GM19463 (cell line): ENCODE measurements at regions not wholly inside any gene's neighbourhood (a gene's known extent, or its start where the extent isn't known, plus 50 kb on each side); places are given as distances from the start of the nearest gene placed in this dataset.
"Not testable (repeated sequence)": the region's sequence is repeated elsewhere in the genome, so short reads cannot be mapped to it uniquely, and the experiment has no call there.

Experiments used
- ATAC-seq: cut with Tn5 transposase; IDR thresholded peaks from one replicate; pipeline ENCODE4 v1.9.1; 2021; ENCODE audit warnings: mild to moderate bottlenecking, moderate library complexity; ENCODE audit not compliant: unreplicated experiment

DNA sequence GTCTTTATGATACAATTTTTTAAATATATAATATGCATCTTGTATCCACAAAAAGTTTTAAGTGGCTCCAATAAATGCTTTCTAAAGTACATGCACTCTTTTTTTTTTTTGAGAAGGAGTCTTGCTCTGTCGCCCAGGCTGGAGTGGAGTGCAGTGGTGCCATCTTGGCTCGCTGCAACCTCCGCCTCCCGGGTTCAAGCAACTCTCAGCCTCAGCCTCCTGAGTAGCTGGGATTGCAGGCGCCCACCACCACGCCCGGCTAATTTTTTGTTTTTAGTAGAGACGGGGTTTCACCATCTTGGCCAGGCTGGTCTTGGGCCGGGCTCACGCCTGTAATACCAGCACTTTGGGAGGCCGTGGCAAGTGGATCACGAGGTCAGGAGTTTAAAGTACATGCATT lies 832.8 kb upstream of the MIR17HG start:
- ATAC-seq, result not testable (repeated sequence)

DNA sequence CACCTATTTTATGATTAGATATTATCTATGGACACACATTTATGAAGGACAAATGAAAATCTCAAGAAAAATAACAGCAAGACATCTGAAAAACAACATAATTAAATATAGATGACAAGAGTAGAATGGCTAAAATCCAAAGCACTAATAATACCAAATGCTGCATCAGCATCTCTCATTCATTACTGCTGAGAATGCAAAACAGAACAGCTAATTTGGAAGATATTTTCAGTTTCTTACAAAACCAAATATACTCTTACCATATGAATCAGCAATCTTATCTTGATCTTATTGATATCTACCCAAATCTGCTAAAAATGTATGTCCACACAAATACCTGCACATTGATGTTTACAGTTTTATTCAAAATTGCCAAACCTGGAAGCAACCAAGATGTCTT lies 829.1 kb upstream of the MIR17HG start:
- ATAC-seq, result no peak

DNA sequence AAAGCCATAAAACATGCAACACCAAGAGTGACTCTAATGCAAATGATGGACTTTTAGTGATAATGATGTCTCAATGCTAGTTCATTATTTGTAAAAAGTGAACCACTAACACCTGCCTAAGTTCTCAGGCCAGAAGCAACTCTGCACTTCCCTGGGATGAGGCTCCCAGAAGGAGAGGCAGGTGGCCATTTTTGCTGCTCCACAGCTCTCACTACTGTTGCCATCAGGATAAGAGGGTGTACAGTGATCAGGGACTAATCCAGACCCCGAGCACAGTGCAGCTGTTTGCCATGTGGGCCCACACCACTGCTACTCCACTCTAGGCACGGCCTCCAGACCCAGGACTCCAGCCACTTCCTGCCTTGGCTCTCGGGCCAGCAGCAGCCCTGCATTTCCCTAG lies 828.3 kb upstream of the MIR17HG start:
- no peak for ATAC-seq

DNA sequence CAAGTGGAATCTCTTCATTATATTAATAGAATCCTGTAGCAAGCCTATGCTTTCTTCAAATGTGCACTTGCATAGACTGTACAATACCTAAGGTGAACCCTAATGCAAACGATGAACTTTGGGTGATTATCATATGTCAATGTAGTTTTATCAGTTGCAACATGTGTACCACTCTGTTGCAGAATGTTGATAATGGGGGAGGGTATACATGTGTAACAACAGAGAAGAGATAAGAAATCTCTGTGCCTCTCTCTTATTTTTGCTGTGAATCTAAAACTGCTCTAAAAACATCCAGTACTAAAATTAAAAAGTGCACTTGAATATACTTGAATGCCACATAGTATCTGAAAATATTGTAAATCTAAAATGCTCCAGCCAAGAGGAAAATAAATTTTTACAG lies 820.8 kb upstream of the MIR17HG start:
- ATAC-seq, result no peak

DNA sequence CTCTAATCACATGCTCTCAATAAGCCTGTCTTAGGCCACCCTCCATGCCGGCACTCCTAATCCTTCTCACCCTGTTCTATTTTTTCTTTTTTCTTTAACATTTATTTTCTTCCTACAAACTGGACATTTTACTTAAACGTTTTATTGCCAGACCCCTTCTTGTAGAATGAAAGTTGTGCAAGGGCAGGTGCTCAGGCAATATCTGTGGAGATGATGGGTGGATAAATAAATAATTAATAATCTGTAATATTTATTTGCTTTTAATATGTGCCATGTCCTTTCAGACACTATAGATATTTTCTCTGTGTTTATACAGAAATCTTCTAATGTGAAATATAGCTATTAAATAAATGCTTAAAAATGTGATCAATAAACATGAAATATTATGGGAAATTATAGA lies 815.7 kb upstream of the MIR17HG start:
- no peak for ATAC-seq

DNA sequence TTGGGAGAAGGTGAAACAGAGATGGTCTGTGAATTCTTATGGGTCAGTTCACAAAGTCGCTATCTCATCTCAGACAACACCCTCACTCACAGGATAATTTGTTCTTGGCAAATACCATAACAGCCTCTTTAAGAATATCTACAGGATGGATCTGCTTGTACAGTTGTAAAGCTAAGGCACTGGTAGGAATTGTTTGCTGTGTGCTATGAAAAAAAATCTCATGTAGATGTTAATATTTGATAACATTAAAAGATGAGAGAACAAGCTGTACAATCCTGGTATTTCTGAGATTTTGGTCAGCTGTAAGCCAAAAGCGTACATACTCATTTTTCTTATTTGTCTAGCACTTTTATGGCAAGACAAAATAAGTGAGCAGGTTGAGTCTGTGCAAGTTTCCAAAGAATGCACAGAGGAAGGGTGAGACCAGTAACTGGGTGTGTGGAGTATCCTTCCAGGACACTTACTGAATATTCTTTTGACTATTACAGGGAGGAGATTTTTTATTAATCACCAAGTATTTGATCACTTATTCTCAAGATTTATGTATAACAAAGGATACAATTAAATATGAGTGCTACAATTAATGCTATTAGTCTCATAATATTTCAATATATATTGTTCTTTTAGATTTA lies 814.5 kb upstream of the MIR17HG start:
- no peak for ATAC-seq

DNA sequence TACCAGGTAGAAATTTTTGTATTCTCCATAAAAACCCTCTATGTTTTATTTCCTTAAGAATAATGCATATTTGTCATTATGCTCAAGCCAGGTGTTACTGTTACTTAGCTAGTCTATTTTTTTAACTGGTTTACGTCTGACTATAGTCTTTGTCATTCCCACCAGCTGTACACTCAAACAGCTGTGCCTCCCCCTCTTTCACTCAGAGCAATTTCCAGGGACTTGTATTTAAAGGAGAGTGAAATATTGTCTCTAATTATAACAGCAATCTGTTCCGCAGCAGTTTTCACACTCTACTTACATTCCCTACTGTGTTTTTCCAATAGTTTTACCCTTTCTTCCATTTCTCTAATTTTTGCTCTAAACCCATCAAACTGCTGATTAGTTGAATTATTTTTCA lies 813.6 kb upstream of the MIR17HG start:
- no peak for ATAC-seq

DNA sequence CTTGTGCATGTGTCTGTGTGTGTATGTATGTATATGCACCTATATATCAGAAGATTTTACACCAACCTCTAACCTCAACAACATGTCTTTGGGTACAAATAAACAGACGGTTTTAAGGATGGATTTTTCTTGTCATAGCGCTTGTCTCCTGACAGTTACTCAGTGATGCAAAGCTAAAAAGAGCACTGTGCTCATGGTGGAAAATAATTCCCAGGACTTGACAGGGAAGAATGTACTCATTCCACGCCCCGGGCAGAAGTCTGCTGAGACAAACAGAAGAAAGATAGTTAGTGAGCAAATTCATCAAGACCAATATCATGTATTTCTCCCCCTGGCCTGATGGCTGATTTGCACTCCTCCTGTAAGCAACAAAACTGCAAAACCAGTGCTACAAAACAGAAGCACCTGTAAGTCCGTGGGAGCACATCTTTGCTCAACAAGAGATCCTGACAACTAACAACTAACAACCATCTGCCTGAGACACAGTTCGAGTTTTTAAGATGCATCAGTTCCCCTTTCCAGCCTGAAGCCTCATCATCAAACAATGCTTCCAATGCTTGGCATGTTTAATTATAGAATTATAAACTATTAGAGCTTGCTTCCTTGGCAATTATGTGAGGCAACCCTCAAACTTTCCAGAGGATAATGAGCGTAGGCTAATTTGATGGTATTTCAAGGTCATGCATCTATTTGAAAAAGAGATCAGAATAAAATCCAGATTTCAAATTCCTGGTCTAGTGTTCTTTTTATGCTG lies 812.7 kb upstream of the MIR17HG start:
- no peak for ATAC-seq

DNA sequence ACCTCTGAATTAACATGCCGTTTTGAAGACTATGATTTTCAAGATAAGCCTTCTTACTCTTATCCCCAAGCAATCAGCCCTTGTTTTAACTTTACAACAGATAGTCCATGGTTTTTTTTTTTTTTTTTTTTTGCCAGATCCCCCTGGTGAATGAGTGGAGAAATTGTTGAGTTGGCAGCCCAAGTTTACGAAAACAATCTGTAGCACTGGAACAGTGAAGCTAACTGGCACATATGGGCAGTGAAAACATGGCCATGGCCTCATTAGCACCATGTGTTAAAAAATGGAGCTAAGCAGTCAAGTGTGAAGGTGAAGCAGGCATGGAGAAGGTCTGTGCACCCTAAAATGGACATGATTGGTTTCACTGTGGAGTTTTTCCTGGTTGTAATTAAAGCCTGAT lies 812.1 kb upstream of the MIR17HG start:
- ATAC-seq, result no peak

DNA sequence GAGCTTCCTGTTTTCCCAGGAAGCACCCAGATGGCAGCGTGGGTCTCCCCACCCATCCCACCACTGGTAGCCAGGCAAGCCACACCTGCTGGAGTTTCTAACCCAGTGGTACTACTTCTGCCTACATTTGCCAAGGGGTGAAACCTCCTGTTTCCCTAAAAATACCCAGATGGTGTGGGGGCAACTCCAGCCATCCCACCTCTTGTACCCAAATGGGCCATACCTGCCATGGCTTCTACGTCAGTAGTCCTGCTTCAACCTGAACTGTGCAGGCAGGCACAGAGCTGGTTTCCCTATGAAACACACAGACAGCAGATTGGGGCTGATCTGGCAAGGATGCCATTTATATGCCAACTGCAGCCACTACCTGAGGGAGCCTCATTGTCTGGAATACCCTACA lies 809.4 kb upstream of the MIR17HG start:
- no peak for ATAC-seq

DNA sequence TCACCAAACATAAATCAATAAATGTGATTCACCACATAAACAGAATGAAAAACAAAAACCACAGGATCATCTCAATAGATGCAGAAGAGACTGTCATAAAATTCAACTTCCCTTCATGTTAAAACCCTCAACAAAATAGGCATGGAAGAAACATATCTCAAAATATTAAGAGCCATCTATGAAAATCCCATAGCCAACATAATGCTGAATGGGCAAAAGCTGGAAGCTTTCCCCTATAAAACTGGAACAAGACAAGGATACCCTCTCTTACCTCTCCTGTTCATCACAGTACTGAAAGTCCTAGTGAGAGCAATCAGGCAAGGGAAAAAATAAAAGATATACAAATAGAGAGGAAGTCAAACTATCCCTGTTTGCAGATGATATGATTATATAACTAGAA lies 806.1 kb upstream of the MIR17HG start:
- no peak for ATAC-seq

DNA sequence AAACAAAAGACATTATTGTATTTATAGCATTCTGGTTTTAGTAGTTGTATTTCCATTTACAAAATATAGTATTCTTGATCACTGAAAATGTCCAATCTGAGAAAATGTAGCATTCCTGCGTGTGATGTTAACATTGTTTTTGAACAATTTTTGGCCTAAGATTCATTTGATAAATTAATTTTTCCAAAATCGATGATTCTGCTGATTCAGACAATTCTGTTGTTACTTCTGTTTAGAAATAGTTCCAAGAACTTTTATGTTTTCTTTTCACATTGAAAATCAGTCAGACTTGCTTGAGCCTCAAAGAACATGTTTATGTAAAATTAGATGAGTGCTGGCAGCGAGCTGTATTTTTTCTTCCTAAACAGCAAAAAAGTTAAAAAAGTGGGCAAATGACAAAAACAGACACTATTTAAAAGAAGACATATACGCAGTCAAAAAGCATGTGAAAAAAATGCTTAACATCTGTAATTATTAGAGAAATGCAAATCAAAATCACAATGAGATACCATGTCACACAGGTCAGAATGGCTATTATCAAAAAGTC lies 804.5 kb upstream of the MIR17HG start:
- no peak for ATAC-seq

DNA sequence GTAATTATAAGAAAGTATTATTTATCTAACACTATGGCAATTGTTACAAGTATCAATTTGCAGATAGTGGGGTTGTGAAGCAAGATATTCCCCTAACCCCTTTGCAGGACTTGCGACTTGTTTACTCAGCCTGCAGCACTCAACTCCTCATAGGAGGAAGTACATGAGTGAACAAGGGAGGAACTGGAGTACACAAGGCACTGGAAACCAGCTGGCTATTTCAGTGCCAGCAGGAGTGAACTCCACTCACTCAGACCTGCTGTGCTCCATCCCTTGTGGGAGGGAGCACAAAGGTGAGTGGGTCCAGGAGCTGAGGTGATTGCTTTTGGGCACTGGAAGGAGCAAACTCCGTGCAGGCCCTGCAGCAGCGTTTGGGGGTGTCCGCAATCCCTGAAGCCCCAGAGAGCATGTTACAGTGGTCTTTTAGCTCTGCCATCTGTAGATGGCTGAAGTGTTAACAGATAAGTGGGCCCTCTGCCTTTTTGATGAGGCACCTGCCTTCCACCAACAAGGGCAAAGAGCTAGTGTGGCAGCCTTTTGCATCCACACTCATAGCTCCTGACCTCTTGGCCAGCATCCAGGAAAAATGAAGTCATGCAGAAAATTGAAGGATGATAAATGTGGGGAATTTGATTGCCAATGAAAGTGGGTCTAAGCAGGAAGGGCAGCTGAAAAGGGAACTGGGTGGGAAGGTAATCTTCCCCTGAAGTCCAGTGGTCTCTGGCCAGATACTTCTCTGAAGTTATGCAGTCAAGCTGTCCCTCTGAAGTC lies 802.2 kb upstream of the MIR17HG start:
- no peak for ATAC-seq

DNA sequence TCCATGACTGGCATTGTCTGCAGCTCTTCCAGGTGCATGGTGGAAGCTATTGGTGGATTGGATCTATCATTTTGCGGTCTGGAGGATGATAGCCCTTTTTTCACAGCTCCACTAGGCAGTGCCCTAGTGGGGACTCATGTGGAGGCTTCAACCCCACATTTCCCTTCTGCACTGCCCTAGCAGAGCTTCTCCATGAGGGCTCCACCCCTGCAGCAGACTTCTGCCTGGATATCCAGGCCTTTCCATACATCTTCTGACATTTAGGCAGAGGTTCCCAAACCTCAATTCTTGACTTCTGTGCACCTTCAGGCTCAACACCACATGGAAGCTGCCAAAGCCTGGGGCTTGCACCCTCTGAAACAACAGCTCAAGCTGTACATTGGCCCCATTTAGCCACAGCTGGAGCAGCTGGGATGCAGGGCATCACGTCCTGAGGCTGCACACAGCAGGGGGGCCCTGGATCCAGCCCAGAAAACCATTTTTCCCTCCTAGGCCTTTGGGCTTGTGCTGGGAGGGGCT lies 800.2 kb upstream of the MIR17HG start:
- ATAC-seq, result no peak

DNA sequence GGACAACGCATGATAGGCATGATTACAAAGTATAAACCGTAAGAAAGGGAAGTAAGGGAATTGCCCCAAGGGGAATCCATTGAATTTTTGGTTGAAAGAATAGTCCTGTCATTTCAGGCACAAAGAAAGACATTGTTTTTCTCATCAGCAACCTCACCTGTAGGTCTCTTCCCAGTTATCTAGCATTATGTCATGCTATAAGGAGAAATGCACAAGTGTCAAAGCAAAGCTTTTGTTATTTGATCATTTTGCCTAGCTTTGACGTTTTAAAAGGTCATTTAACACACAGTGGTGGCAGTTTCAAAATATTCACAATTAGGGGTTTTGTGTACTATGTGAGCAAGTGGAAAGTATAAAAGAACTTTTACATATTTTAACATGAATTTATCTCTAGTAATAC lies 796.2 kb upstream of the MIR17HG start:
- ATAC-seq, result no peak

DNA sequence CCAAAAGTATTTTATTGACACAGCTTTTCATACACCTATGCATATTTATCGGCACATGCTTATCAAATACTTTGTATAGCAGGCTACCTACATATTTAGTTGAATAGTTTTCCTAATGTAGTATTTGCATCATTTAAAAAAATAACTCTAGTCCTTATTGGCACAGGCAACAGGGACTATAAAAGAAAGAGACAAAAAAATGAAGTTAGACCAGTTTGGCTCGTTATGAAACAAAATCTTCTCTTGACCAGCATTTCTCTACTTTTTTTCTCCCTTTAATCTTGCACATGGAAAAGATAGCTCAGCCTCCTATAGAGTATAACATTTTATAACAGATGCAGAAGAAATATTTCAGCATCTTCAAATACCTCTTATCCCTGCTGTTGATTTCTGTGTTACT lies 794.8 kb upstream of the MIR17HG start:
- ATAC-seq, result no peak

DNA sequence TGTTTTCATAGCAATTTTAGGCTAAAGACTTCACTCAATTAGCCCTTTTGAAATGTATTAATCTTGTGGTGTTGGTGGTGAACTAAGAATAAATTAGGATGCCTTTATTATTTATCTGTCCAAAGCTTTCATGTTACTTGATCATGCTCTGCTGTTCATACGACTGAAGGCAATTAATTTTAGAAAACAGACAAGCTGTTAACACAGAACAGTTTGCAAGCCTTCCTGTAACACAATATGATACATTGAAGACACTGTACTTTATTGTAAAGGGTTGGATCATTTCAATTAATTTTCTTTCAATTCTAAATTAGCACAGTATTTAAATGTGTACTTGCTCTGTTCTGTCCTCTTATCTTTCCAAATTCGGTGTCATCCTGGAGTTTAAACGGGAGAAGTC lies 794.3 kb upstream of the MIR17HG start:
- no peak for ATAC-seq

DNA sequence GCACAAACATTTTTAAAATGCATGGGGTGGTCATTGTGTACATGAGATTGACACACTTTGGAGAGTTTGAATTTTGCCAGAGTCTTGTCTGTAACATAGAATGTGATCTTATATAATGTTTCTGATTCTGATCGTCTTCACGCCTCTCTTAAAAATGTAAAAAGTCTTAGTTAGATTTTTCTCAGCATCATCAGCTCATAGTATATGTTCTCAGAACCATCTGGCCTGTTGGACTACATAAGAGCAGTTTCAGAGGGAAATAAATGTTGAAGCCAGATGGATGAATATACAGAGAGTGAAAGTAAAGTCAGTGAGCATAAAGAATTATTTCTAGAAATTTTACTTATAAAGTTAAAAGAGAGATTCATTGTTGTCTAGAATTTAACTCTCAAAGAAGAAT lies 789.9 kb upstream of the MIR17HG start:
- no peak for ATAC-seq

DNA sequence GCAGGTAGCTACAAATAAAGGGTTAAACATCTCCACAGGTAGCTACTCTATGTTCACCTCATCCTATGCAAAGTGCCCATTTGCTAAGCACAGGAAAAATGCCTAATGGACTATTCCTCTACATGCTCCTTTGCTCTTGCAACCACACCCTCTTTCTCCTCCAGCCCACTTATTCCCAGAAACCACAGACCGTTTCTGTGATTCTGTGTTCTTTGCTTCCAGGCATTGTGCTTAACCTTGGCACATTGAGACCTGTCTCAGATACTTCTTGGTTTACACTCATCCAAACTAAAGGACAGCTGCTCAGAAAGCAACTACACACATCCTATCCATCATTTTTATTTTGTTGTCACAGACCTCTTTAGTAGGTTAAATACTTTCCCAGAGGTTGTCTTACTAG lies 785.0 kb upstream of the MIR17HG start:
- no peak for ATAC-seq

DNA sequence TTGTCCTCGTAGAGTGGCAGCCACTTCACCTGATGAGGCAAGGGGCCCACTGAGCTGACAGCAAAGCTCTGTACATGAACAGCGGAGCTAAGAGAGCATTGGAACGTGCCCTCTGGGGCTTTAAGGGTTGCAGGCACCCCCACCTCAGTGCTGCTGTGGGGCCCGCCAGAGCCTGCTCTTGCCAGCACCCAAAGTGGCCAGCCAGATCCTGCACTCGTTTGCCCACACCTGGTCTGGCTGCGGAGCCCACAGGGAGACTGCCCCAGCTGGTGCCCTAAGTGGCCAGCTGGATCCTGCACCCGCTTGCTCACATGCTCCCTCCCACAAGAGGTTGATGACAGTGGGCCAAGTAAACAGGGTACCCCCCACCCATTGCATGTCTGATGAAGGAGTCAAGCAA lies 783.4 kb upstream of the MIR17HG start:
- ATAC-seq, result no peak

DNA sequence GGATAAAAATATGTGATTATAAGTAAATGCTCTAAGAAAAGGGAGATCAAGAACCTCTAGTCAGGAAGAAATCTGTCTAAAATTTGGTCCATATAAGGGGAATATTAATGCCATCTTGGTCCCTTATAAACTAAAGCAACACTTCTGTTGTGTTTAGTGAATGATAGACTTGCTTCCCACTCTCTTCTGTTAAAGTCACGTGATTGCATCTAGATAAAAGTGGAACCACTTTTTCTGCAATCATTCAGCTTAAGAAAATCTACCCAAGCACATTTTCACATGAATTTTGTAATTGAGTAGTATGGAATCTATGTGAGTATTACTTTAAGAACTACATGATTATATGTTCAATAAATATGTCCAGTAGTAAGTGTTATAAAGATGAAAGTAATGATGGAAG lies 782.9 kb upstream of the MIR17HG start:
- no peak for ATAC-seq
